SK-N-SH (cell line): ENCODE measurements at regions not wholly inside any gene's neighbourhood (a gene's known extent, or its start where the extent isn't known, plus 50 kb on each side); places are given as distances from the start of the nearest gene placed in this dataset.

Source experiments
- CTCF ChIA-PET: fragments of 300-600, 350-600 bp; formaldehyde crosslinking; extraction: SDS; loops from one replicate; lab custom pipeline; 2021; lab: Yijun Ruan, JAX
- POLR2A ChIA-PET: fragments of 350-600 bp; sonication (Branson Sonifier 250); formaldehyde crosslinking; extraction: SDS; loops from one replicate; lab custom pipeline; 2020; ENCODE audit warnings: antibody characterized with exemption, inconsistent platforms; lab: Yijun Ruan, JAX
- DNase-seq: peaks from one replicate; pipeline ENCODE4 v3.0.0; 2012
- H2AFZ ChIP-seq: fragments of 200-600 bp; sonication (generic); 2 replicates; pipeline ENCODE4 v1.8.1; 2016; ENCODE audit warnings: antibody characterized with exemption, mild to moderate bottlenecking, low read depth
- H3F3A ChIP-seq: fragments of 200-600 bp; sonication (generic); replicated peaks from 2 replicates; pipeline ENCODE3; 2016; ENCODE audit warnings: antibody characterized with exemption, mild to moderate bottlenecking; ENCODE audit not compliant: insufficient read depth
- H3K27ac ChIP-seq, 2 experiments: fragments of 200-500 bp in 1 of 2; fragments of 200-600 bp in 1 of 2; sonication (Bioruptor generic) in 1 of 2; sonication (generic), shearing (Covaris generic) in 1 of 2; 2 replicates each; pipeline versions ENCODE4 v1.5.1 to v1.6.1; 2014 to 2016; ENCODE audit warnings: low read depth in 2 of 2, inconsistent platforms in 1 of 2, low read length in 1 of 2, mild to moderate bottlenecking in 1 of 2, mixed read lengths in 1 of 2
- H3K27me3 ChIP-seq: fragments of 200-600 bp; sonication (generic), shearing (Covaris generic); 2 replicates; pipeline ENCODE4 v1.6.1; 2016; ENCODE audit warnings: mixed run types; ENCODE audit not compliant: insufficient read depth
- H3K36me3 ChIP-seq, 2 experiments: fragments of 200-500 bp in 1 of 2; fragments of 200-600 bp in 1 of 2; sonication (Bioruptor generic) in 1 of 2; sonication (generic) in 1 of 2; replicated peaks in 1 of 2; 2 replicates each; pipeline versions ENCODE3 to v1.5.1; 2014 to 2016; ENCODE audit warnings: low read length in 1 of 2, mild to moderate bottlenecking in 1 of 2; ENCODE audit not compliant: insufficient read depth in 2 of 2, control insufficient read depth in 1 of 2
- H3K4me1 ChIP-seq, 2 experiments: fragments of 200-500 bp in 1 of 2; fragments of 200-600 bp in 1 of 2; sonication (Bioruptor generic) in 1 of 2; sonication (generic), shearing (Covaris generic) in 1 of 2; 2 replicates each; pipeline versions ENCODE4 v1.5.1 to v1.6.1; 2014 to 2016; ENCODE audit warnings: low read depth in 1 of 2, low read length in 1 of 2, mixed run types in 1 of 2; ENCODE audit not compliant: insufficient read depth in 2 of 2, control insufficient read depth in 1 of 2
- H3K4me2 ChIP-seq: fragments of 200-600 bp; sonication (generic), shearing (Covaris generic); 2 replicates; pipeline ENCODE4 v1.6.1; 2017; ENCODE audit warnings: mixed run types
- H3K4me3 ChIP-seq, 2 experiments: fragments of 200-500 bp in 1 of 2; fragments of 200-600 bp in 1 of 2; sonication (Bioruptor generic) in 1 of 2; sonication (generic), shearing (Covaris generic) in 1 of 2; 2 replicates each; pipeline versions ENCODE4 v1.5.1 to v1.8.1; 2014 to 2016; ENCODE audit warnings: low read depth in 2 of 2, inconsistent platforms in 1 of 2, low read length in 1 of 2, mild to moderate bottlenecking in 1 of 2, mixed read lengths in 1 of 2, moderate library complexity in 1 of 2
- H3K79me2 ChIP-seq: fragments of 200-600 bp; sonication (generic); 2 replicates; pipeline ENCODE4 v1.8.1; 2017; ENCODE audit warnings: mild to moderate bottlenecking; ENCODE audit not compliant: insufficient read depth
- H3K9ac ChIP-seq: fragments of 200-600 bp; sonication (generic); 2 replicates; pipeline ENCODE4 v1.6.1; 2017; ENCODE audit warnings: mixed run types
- H3K9me2 ChIP-seq: fragments of 200-600 bp; sonication (generic); 2 replicates; pipeline ENCODE4 v1.6.1; 2017; ENCODE audit warnings: mixed run types
- H3K9me3 ChIP-seq: fragments of 200-600 bp; sonication (generic); 2 replicates; pipeline ENCODE4 v1.6.1; 2017; ENCODE audit warnings: mixed run types, mild to moderate bottlenecking, moderate library complexity
- H4K20me1 ChIP-seq: fragments of 200-600 bp; sonication (generic); 2 replicates; pipeline ENCODE4 v1.6.1; 2017; ENCODE audit warnings: mild to moderate bottlenecking, mixed run types; ENCODE audit not compliant: insufficient read depth
- ELF1 ChIP-seq: IDR thresholded peaks from 2 replicates; pipeline ENCODE4 v1.4.0; 2012
- EZH2phosphoT487 ChIP-seq: fragments of 200-600 bp; sonication (generic); IDR thresholded peaks from 2 replicates; pipeline ENCODE4 v1.6.1; 2017; ENCODE audit warnings: low read depth, mixed run types, mild to moderate bottlenecking, antibody characterized with exemption, moderate library complexity, borderline replicate concordance
- GABPA ChIP-seq: IDR thresholded peaks from 2 replicates; pipeline ENCODE4 v1.4.0; 2012; ENCODE audit warnings: low read depth, mild to moderate bottlenecking
- MAX ChIP-seq: IDR thresholded peaks from 2 replicates; pipeline ENCODE4 v1.4.0; 2012; ENCODE audit warnings: low read depth
- MEF2A ChIP-seq: IDR thresholded peaks from 2 replicates; pipeline ENCODE4 v1.4.0; 2012; ENCODE audit warnings: low read depth, borderline replicate concordance
- NFIC ChIP-seq: IDR thresholded peaks from 2 replicates; pipeline ENCODE4 v1.4.0; 2012; ENCODE audit warnings: borderline replicate concordance
- NRF1 ChIP-seq: IDR thresholded peaks from 2 replicates; pipeline ENCODE4 v1.6.1; 2012; ENCODE audit warnings: low read depth, mild to moderate bottlenecking, low read length
- POLR2AphosphoS5 ChIP-seq: IDR thresholded peaks from 2 replicates; pipeline ENCODE4 v1.6.1; 2012; ENCODE audit warnings: low read depth, low read length
- RAD21 ChIP-seq: IDR thresholded peaks from 2 replicates; pipeline ENCODE4 v1.6.1; 2012; ENCODE audit warnings: mild to moderate bottlenecking, low read length
- RXRA ChIP-seq: IDR thresholded peaks from 2 replicates; pipeline ENCODE4 v1.4.0; 2012; ENCODE audit warnings: low read depth, mild to moderate bottlenecking, borderline replicate concordance
- TCF12 ChIP-seq: IDR thresholded peaks from 2 replicates; pipeline ENCODE4 v1.4.0; 2012
- TEAD4 ChIP-seq: IDR thresholded peaks from 2 replicates; pipeline ENCODE4 v1.4.0; 2012; ENCODE audit warnings: mild to moderate bottlenecking, borderline replicate concordance; ENCODE audit not compliant: insufficient read depth
- WGBS: methylation state at CpG from one replicate; pipeline ENCODE4 v1.1.6; 2017; ENCODE audit warnings: low lambda C conversion rate; 5-methylcytosine and 5-hydroxymethylcytosine counted together
- TF ChIP-seq, protein P1 (sequence below): IDR thresholded peaks from 2 replicates; pipeline ENCODE4 v1.6.1; 2012; ENCODE audit warnings: mild to moderate bottlenecking, low read depth, low read length, moderate library complexity
- TF ChIP-seq, protein P2 (sequence below): fragments of 200-600 bp; sonication (generic); IDR thresholded peaks from 2 replicates; pipeline ENCODE4 v1.6.1; 2017; ENCODE audit warnings: antibody characterized with exemption, mild to moderate bottlenecking, moderate library complexity

GRCh38 chr15:62914461-62915079 lies 128.0 kb upstream of the TPM1 start (continued):
- TF ChIP-seq EZH2phosphoT487 (no peak), MEF2A (no peak), TEAD4 (no peak)

DNA sequence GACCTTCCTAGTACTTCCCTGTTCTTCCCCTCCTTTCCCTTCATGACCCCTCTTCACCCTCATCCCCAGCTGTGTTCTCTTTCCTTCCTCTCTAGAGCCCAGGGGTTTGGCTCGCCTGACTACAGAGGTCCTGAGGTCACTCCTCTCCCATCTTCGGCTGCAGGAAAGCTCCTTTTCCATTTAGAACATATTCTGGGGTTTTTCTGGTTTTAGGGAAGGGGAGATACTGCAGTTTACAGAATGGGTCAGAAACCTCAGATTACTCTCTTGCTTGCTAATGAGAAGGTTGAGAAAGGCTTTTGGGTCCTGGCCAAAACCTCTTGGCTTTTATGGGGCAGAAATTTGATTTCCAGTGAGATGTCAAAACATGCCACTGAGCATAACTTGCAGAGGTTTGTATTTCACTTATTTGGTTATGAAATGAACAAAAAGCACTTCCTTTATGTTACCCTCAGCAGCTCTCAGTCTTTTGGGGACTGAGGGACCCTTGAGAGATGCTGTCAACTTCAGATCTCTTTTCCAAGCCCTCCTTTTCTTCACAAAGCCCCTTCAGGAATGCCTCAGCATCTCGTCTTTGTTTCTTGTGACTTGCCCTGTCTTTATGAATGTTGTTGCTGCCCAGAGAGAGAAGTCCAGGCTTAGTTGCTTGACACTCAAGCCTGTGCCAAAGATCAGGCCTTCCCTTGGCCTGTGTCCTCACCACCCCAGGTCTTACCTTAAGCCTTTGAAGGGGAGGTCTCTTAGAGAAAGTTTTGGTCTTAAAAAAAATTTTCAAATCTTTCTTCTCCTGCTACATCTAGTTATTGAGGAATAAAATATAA lies 121.7 kb upstream of the TPM1 start:
- peak overlapping the region; percentile 35; the same call in 1 of the 2 replicates for H3K4me2 ChIP-seq
- H3K9me3 ChIP-seq = no peaks in the 10 kb centered on the region
- H3K27ac ChIP-seq = peak overlapping the region; percentile 20 to 52
- no peaks in the 10 kb centered on the region for H3K27me3 ChIP-seq
- POLR2A ChIA-PET = no interaction called here
- H3K36me3 ChIP-seq = no peaks in the 10 kb centered on the region
- H2AFZ ChIP-seq = peak overlapping the region; percentile 72
- H3F3A ChIP-seq = peaks cover 7% of the 10 kb centered on the region
- H3K79me2 ChIP-seq = no peaks in the 10 kb centered on the region
- no peak overlapping the region for H3K4me3 ChIP-seq
- H3K9me2 ChIP-seq = no peaks in the 10 kb centered on the region
- TF ChIP-seq NRF1 (no peak), EZH2phosphoT487 (no peak), POLR2AphosphoS5 (peak; percentile 16; the same call in 1 of the 2 replicates)
- CTCF ChIA-PET = interaction anchor here (1.3 to 1.7 kb wide), 2 partner anchors 13 to 126 kb away, joined by 3 to 7 read pairs; no protein-coding TSS in a partner anchor
- no peak for DNase-seq
- 79% methylated on average over 3 of the region's 3 CpGs for WGBS
- peaks cover 7 to 8% of the 10 kb centered on the region in 2 experiments for H3K4me1 ChIP-seq
- no peak overlapping the region for H3K9ac ChIP-seq
- no peaks in the 10 kb centered on the region for H4K20me1 ChIP-seq

- no peak for DNase-seq
- ChIA-PET CTCF (interaction anchor here (1.1 kb wide), 1 partner anchor 240 kb away, joined by 3 read pairs; no protein-coding TSS in a partner anchor), POLR2A (no interaction called here)
- Histone ChIP-seq H3K27me3 (no peaks in the 10 kb centered on the region), H3K4me1 (peaks cover 8 to 12% of the 10 kb centered on the region in 2 experiments), H3K9me3 (no peaks in the 10 kb centered on the region)
- TF ChIP-seq TEAD4 (no peak), RXRA (no peak), NFIC (no peak), GABPA (no peak), TCF12 (no peak), MAX (no peak), ELF1 (no peak), RAD21 (no peak)
- TF ChIP-seq, protein P1, sequence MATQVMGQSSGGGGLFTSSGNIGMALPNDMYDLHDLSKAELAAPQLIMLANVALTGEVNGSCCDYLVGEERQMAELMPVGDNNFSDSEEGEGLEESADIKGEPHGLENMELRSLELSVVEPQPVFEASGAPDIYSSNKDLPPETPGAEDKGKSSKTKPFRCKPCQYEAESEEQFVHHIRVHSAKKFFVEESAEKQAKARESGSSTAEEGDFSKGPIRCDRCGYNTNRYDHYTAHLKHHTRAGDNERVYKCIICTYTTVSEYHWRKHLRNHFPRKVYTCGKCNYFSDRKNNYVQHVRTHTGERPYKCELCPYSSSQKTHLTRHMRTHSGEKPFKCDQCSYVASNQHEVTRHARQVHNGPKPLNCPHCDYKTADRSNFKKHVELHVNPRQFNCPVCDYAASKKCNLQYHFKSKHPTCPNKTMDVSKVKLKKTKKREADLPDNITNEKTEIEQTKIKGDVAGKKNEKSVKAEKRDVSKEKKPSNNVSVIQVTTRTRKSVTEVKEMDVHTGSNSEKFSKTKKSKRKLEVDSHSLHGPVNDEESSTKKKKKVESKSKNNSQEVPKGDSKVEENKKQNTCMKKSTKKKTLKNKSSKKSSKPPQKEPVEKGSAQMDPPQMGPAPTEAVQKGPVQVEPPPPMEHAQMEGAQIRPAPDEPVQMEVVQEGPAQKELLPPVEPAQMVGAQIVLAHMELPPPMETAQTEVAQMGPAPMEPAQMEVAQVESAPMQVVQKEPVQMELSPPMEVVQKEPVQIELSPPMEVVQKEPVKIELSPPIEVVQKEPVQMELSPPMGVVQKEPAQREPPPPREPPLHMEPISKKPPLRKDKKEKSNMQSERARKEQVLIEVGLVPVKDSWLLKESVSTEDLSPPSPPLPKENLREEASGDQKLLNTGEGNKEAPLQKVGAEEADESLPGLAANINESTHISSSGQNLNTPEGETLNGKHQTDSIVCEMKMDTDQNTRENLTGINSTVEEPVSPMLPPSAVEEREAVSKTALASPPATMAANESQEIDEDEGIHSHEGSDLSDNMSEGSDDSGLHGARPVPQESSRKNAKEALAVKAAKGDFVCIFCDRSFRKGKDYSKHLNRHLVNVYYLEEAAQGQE = no peak
- TF ChIP-seq, protein P2, sequence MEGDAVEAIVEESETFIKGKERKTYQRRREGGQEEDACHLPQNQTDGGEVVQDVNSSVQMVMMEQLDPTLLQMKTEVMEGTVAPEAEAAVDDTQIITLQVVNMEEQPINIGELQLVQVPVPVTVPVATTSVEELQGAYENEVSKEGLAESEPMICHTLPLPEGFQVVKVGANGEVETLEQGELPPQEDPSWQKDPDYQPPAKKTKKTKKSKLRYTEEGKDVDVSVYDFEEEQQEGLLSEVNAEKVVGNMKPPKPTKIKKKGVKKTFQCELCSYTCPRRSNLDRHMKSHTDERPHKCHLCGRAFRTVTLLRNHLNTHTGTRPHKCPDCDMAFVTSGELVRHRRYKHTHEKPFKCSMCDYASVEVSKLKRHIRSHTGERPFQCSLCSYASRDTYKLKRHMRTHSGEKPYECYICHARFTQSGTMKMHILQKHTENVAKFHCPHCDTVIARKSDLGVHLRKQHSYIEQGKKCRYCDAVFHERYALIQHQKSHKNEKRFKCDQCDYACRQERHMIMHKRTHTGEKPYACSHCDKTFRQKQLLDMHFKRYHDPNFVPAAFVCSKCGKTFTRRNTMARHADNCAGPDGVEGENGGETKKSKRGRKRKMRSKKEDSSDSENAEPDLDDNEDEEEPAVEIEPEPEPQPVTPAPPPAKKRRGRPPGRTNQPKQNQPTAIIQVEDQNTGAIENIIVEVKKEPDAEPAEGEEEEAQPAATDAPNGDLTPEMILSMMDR = no peak
- TF ChIP-seq, all 33 proteins: peak for 0
- peak overlapping the region; percentile 4; the same call in 1 of the 2 replicates for H2AFZ ChIP-seq
- no peaks in the 10 kb centered on the region for H3K9me2 ChIP-seq
- H3K9ac ChIP-seq = no peak overlapping the region
- no peaks in the 10 kb centered on the region for H3K79me2 ChIP-seq
- H3K36me3 ChIP-seq = no peaks in the 10 kb centered on the region
- H3F3A ChIP-seq = peaks cover 19% of the 10 kb centered on the region
- no peak overlapping the region for H3K4me3 ChIP-seq
- H3K27ac ChIP-seq = no peak overlapping the region
- WGBS = 74% methylated on average over 3 of the region's 3 CpGs
- H3K4me2 ChIP-seq = no peak overlapping the region
- H4K20me1 ChIP-seq = no peaks in the 10 kb centered on the region
Observed at GRCh38 chr15:62922514-62922913, 120.0 kb upstream of the TPM1 start.
